Progenitor cell of endocrine pancreas (in vitro differentiated cells): ENCODE measurements at regions not wholly inside any gene's neighbourhood (a gene's known extent, or its start where the extent isn't known, plus 50 kb on each side); places are given as distances from the start of the nearest gene placed in this dataset.

Experiments
- DNase-seq: peaks from one replicate; pipeline ENCODE4 v3.0.0; 2021; ENCODE audit warnings: low spot score; ENCODE audit not compliant: unreplicated experiment
- H3K27ac Mint-ChIP-seq: 2 replicates; pipeline ENCODE4 v1.8.0; 2021; ENCODE audit warnings: mild to moderate bottlenecking, moderate library complexity, mixed read lengths
- H3K27me3 Mint-ChIP-seq: 2 replicates; pipeline ENCODE4 v1.8.0; 2021; ENCODE audit warnings: mixed read lengths
- H3K36me3 Mint-ChIP-seq: 2 replicates; pipeline ENCODE4 v1.8.0; 2022; ENCODE audit warnings: mixed read lengths; ENCODE audit not compliant: insufficient read depth
- H3K4me1 Mint-ChIP-seq: 2 replicates; pipeline ENCODE4 v1.8.0; 2021; ENCODE audit warnings: low read depth, mixed read lengths
- H3K4me3 Mint-ChIP-seq: 2 replicates; pipeline ENCODE4 v1.8.0; 2021; ENCODE audit warnings: low read depth, mild to moderate bottlenecking, moderate library complexity, mixed read lengths
- H3K9me3 Mint-ChIP-seq: 2 replicates; pipeline ENCODE4 v1.8.0; 2021; ENCODE audit warnings: low read depth, mixed read lengths
- CTCF ChIP-seq: fragments of 200-600 bp; sonication (generic); IDR thresholded peaks from one replicate; pipeline ENCODE4 v1.5.0; 2021; ENCODE audit warnings: antibody characterized with exemption, mild to moderate bottlenecking; ENCODE audit not compliant: unreplicated experiment

DNA sequence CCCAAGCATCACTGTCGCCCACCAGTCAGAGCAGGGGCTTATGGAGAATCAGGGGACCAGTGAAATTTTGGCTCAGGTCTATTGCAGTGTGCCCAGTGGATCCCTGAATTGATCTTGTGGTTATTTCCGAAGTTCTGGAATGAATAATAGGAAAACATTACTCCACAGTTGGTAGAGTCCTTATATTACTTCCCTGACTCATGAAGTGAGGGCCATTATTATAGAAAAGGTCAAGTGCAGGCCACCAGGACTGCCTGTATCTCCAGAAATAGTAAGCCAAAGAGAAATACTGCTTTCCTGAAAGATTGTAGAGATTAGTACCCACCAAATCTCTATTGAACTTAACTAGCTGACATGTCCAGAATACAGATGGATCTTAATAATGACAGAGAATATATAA lies 335.0 kb downstream of the NPR3 start:
- H3K36me3 Mint-ChIP-seq: no peaks in the 10 kb centered on the region
- no peak for TF ChIP-seq CTCF
- H3K9me3 Mint-ChIP-seq: peaks cover under 1% of the 10 kb centered on the region
- H3K4me3 Mint-ChIP-seq: no peak overlapping the region
- no peaks in the 10 kb centered on the region for H3K4me1 Mint-ChIP-seq
- DNase-seq: no peak
- no peak overlapping the region for H3K27ac Mint-ChIP-seq
- no peaks in the 10 kb centered on the region for H3K27me3 Mint-ChIP-seq

DNA sequence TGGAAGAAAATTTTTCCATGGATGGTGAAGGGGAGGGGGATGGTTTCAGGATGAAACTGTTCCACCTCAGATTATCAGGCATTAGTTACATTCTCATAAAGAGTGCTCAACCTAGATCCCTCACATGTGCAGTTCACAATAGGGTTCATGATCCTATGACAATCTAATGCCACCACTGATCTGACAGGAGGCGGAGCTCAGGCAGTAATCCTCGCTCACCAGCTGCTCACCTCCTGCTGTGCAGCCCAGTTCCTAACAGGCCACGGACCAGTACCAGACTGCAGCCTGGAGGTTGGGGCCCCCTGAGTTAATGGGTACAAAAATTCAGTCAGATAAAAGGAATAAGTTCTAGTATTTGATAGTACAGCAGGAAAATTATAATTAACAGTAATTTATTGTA lies 337.2 kb downstream of the NPR3 start:
- Mint-ChIP-seq H3K4me1 (no peaks in the 10 kb centered on the region), H3K27me3 (no peaks in the 10 kb centered on the region), H3K9me3 (no peaks in the 10 kb centered on the region), H3K36me3 (no peaks in the 10 kb centered on the region), H3K4me3 (no peak overlapping the region), H3K27ac (no peak overlapping the region)
- DNase-seq: no peak
- TF ChIP-seq CTCF: no peak

- H3K9me3 Mint-ChIP-seq: peaks cover 9% of the 10 kb centered on the region
- H3K27me3 Mint-ChIP-seq: no peaks in the 10 kb centered on the region
- no peaks in the 10 kb centered on the region for H3K4me1 Mint-ChIP-seq
- H3K36me3 Mint-ChIP-seq: no peaks in the 10 kb centered on the region
- H3K4me3 Mint-ChIP-seq: no peak overlapping the region
- H3K27ac Mint-ChIP-seq: no peak overlapping the region
- no peak for DNase-seq
- TF ChIP-seq CTCF: no peak
These were observed 338.2 kb downstream of the NPR3 start for GRCh38 chr5:33049298-33049697.

- no peak overlapping the region for H3K27ac Mint-ChIP-seq
- no peak for DNase-seq
- no peaks in the 10 kb centered on the region for H3K36me3 Mint-ChIP-seq
- TF ChIP-seq CTCF: no peak
- no peaks in the 10 kb centered on the region for H3K4me1 Mint-ChIP-seq
- no peak overlapping the region for H3K4me3 Mint-ChIP-seq
- H3K27me3 Mint-ChIP-seq: no peaks in the 10 kb centered on the region
- H3K9me3 Mint-ChIP-seq: peaks cover 9% of the 10 kb centered on the region
These were observed 338.7 kb downstream of the NPR3 start for GRCh38 chr5:33049842-33050241.

DNA sequence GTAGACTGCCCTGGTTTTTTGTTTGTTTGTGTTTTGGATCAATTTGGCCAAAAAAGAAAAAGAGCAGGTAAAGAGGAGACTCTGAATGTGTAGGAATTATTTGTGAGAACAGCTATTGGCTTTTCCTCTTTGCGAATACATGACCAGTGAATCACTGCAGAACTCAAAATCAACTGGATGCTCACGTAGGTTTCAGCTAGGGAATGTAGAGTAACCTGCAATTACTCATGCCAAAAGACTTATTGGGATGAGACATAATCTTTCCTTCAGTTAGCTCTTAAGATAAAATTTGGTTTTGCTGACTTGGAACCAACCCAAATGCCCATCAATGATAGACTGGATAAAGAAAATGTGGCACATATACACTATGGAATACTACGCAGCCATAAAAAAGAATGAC lies 348.0 kb downstream of the NPR3 start:
- Mint-ChIP-seq H3K27ac (no peak overlapping the region), H3K36me3 (no peaks in the 10 kb centered on the region), H3K9me3 (peaks cover 19% of the 10 kb centered on the region), H3K4me3 (no peak overlapping the region), H3K27me3 (no peaks in the 10 kb centered on the region), H3K4me1 (no peaks in the 10 kb centered on the region)
- DNase-seq: no peak
- no peak for TF ChIP-seq CTCF
